Prostate gland (tissue), 2 donors: ENCODE measurements at regions not wholly inside any gene's neighbourhood (a gene's known extent, or its start where the extent isn't known, plus 50 kb on each side); places are given as distances from the start of the nearest gene placed in this dataset.

Experiments used
- POLR2A ChIP-seq: fragments of 450-650 bp; IDR thresholded peaks from one replicate; pipeline ENCODE4 v1.6.1; 2016; ENCODE audit warnings: antibody characterized with exemption, mild to moderate bottlenecking
- TF ChIP-seq, protein P1 (sequence below), 4 experiments: fragments of 200-600 bp in 2 of 4; fragments of 450-650 bp in 2 of 4; sonication (generic) in 2 of 4; IDR thresholded peaks; 1 replicate in 3 of 4; 2 replicates in 1 of 4; pipeline ENCODE4 v1.5.1; 2016 to 2019; ENCODE audit warnings: antibody characterized with exemption in 4 of 4, mild to moderate bottlenecking in 2 of 4, moderate library complexity in 2 of 4

GRCh38 chr14:21965042-21965441 is 291.4 kb upstream of the OR4E1 start:
- TF ChIP-seq, protein P1, sequence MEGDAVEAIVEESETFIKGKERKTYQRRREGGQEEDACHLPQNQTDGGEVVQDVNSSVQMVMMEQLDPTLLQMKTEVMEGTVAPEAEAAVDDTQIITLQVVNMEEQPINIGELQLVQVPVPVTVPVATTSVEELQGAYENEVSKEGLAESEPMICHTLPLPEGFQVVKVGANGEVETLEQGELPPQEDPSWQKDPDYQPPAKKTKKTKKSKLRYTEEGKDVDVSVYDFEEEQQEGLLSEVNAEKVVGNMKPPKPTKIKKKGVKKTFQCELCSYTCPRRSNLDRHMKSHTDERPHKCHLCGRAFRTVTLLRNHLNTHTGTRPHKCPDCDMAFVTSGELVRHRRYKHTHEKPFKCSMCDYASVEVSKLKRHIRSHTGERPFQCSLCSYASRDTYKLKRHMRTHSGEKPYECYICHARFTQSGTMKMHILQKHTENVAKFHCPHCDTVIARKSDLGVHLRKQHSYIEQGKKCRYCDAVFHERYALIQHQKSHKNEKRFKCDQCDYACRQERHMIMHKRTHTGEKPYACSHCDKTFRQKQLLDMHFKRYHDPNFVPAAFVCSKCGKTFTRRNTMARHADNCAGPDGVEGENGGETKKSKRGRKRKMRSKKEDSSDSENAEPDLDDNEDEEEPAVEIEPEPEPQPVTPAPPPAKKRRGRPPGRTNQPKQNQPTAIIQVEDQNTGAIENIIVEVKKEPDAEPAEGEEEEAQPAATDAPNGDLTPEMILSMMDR (IDR thresholded peaks at IDR 0.05), result no peak
- no peak for TF ChIP-seq POLR2A
